CD4-positive, alpha-beta T cell treated with Interleukin-6 for 4 hours (primary cell): ENCODE measurements at regions not wholly inside any gene's neighbourhood (a gene's known extent, or its start where the extent isn't known, plus 50 kb on each side); places are given as distances from the start of the nearest gene placed in this dataset.
"Not testable (repeated sequence)": the region's sequence is repeated elsewhere in the genome, so short reads cannot be mapped to it uniquely, and the experiment has no call there.

ENCODE experiments used
- DNase-seq: peaks from one replicate; pipeline ENCODE4 v3.0.0-alpha.2; 2020; ENCODE audit warnings: mixed read lengths

DNA sequence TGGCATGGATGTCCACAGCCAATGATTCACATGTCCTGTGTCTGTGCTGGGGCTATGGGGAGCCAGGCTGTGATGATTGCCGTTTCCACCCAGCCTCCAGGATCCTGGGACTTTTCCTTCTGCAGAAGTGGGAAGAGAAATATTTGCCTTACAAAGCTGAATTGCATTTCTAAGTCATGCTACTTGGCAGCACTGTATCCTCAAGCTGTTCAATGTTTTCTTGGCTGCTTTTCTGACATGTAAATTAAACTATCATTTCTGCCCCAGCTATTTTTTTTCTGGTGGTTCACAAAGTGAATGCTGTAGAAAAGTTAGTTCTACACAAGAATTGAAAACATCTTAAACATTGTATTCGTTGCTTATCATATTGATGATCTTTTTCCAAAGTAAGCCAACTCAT lies 51.9 kb upstream of the TCERG1L start:
- DNase-seq = no peak

- no peak for DNase-seq
Measured at GRCh38 chr10:131371571-131371970, 60.0 kb upstream of the TCERG1L start.

GRCh38 chr10:131381576-131381975 lies 70.1 kb upstream of the TCERG1L start:
- no peak for DNase-seq

- not testable (repeated sequence) for DNase-seq
Measured at GRCh38 chr10:131385161-131385872, 73.8 kb upstream of the TCERG1L start.

- no peak for DNase-seq
Measured at GRCh38 chr10:131387018-131387529, 75.6 kb upstream of the TCERG1L start.

- no peak for DNase-seq
Measured at GRCh38 chr10:131391936-131392335, 80.4 kb upstream of the TCERG1L start.

DNA sequence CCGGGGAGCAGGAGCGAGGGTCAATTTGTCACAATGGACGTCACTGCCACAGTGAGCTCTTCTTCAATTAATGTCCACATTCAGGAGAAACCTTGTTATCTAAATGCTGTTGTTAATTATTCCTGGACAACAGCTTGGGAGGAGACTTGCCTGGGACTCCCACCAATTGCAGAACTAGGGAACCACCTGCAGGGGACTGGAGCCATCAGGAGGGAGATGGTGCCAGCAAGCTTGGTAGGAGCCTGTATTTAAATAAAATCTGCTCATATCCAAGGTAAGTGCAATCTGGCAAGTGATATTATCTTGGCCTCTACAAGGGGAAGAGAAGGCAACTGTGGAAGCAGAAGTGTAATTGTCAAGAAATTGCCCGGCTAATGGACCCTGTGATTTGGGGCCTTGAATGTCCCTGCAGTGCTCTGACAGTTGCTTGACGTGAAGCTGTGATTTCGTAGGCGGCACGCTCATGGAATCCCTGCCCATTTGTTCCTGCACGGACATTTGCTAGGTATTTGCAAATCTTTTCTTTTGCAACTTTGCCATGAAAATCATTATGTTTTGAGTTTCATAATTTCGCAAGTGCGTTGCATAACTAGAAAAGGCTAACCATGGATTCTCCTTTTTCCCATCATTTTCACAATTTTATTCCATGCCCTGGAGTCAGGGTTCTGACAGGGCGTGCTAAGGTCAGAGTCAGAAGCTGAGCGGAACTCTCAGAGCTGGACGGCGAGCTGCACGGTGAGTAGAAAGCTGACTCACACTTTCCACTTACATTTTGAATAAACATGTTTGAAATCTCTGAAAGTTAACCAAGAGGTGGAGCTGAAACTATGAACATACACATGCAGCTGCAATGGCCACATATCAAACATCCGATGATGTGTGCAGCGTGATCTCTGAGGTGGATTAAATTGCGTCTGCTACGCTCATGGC lies 84.9 kb upstream of the TCERG1L start:
- DNase-seq = no peak

DNA sequence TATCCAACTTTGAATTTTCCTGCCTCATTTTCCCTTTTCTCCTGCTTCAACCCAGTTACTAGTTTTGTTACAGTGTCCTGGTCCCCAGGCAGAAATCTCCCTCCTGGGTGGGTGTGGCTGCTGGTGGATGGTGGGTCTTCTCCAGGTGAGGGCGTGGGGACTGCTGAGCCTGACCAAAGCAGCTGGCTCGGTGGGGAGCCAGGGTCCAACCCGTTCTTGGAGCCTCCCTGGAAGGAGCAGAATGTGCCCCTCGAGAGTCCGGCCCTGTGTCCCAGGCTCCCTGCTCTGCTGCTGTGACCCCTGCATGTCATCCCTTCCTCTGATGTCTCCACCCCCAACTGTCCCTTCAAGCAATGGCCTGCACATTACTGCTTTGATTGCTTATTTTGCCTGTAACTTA lies 86.6 kb upstream of the TCERG1L start:
- DNase-seq = no peak

GRCh38 chr10:131399981-131400380 lies 88.5 kb upstream of the TCERG1L start:
- DNase-seq = no peak

DNA sequence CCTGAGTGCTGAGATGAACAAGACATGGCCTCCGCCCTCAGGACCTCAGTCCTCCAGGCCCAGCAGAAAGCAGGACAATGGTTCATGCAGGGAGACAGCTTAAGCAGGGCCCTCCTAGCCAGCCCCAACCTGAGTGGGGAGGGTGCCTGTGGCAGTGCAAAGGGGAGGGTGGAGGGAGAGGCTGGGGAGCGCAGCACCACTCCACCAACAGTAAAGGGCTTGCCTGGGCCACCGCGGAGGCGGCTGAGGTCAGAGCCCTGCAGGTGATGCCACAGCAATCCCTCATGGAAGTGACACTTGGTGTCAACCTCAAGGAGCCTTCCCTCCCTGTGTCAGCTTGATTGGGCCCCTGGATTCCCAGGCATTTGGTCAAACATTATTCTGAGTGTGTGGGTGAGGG lies 89.0 kb upstream of the TCERG1L start:
- DNase-seq = no peak

GRCh38 chr10:131402771-131403650 lies 91.5 kb upstream of the TCERG1L start:
- DNase-seq = no peak

DNA sequence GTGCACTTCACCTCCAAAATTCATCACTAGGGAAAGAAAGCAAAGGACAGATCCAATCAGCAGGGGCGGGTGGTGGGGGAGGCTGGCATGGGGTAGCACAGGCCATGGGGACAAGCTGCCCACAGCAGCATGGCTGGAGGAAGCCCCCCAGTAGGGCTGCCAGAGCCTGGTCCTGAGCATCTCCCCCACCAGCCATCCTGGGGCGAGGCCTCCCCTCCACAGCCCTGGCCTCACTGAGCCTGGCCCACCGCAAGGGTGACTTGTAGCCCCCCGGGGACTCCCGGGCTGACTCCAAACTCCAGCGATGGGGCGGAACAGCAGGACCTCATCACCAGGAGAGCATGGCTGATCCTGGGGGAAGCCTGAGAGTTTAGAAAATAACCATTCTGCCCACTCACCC lies 92.4 kb upstream of the TCERG1L start:
- DNase-seq = no peak

- DNase-seq = no peak
Measured at GRCh38 chr10:131404886-131405285, 93.4 kb upstream of the TCERG1L start.

DNA sequence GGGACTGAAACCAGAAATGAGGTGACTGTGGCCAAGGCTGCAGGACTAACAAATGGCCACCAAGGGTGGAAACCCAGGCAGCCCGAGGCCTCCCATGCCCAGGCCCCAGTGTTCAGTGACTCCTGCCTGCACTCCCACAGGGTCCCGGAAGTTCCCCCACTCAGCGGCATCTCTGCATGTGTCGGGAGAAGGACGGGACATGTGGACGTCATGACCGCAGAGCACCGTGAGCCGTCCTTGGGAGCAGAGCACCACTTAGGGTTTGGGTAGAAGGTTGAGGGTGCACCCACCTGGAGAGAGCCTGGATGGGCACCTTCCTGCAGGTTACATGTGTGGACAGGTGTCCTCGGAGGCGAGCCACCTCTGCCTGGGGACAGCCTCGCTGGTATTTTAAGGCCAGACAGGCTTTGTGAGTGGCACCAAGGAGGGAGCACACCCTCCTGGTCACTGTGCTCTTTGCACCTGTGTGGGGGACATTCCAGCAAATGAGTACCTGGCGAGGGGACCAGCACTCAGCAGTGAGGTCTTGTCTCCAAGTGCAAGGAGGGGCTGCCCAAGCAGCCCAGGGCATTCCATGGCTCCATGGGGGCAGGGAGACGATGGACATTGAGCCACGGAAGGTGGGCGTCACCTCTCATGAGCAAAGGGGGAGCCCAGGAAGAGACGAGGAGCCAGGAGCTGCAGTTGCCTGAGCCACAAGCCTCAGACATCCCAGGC lies 95.3 kb upstream of the TCERG1L start:
- no peak for DNase-seq

- DNase-seq = no peak
Measured at GRCh38 chr10:131418681-131419080, 107.2 kb upstream of the TCERG1L start.

GRCh38 chr10:131419797-131420196 lies 108.3 kb upstream of the TCERG1L start:
- DNase-seq = no peak

DNA sequence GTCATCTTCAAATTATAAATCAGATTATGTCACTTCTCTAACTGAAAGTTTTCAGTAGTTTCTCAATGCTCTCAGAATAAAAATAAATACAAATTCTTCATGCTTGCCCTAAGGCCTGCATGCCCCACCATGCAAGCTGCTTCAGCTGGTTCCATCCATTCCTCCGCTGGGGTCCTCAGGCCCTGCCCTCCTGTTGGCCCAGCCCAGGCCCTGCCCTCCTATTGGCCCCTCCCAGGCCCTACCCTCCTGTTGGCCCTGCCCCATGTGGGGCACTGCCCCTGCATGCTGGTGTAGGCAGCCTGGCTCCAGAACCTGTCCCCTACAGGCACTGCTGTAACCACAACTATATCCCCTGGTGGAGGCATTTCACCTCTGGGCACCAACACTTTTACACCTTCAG lies 109.3 kb upstream of the TCERG1L start:
- no peak for DNase-seq

GRCh38 chr10:131421381-131421780 lies 109.9 kb upstream of the TCERG1L start:
- DNase-seq = no peak

GRCh38 chr10:131422731-131423130 lies 111.2 kb upstream of the TCERG1L start:
- DNase-seq = no peak

- no peak for DNase-seq
Measured at GRCh38 chr10:131424053-131424452, 112.5 kb upstream of the TCERG1L start.

- DNase-seq = no peak
Measured at GRCh38 chr10:131424836-131425491, 113.4 kb upstream of the TCERG1L start.
